IgD-negative memory B cell (primary cell): ENCODE measurements at regions not wholly inside any gene's neighbourhood (a gene's known extent, or its start where the extent isn't known, plus 50 kb on each side); places are given as distances from the start of the nearest gene placed in this dataset.

Experiments
- H3K27ac Mint-ChIP-seq, 3 donors: one replicate each; pipeline ENCODE4 v1.8.0; 2020 to 2022; ENCODE audit warnings: mild to moderate bottlenecking in 3 of 3, mixed read lengths in 3 of 3, moderate library complexity in 1 of 3
- H3K27me3 Mint-ChIP-seq: one replicate; pipeline ENCODE4 v1.8.0; 2021; ENCODE audit warnings: mixed read lengths
- H3K36me3 Mint-ChIP-seq: one replicate; pipeline ENCODE4 v1.8.0; 2020; ENCODE audit warnings: mild to moderate bottlenecking, mixed read lengths
- H3K4me1 Mint-ChIP-seq, 3 donors: one replicate each; pipeline ENCODE4 v1.8.0; 2020 to 2022; ENCODE audit warnings: mixed read lengths in 3 of 3, mild to moderate bottlenecking in 1 of 3
- H3K4me3 Mint-ChIP-seq, 4 donors: one replicate each; pipeline ENCODE4 v1.8.0; 2020 to 2022; ENCODE audit warnings: mild to moderate bottlenecking in 4 of 4, mixed read lengths in 4 of 4, moderate library complexity in 3 of 4
- H3K9me3 Mint-ChIP-seq, 3 donors: one replicate each; pipeline ENCODE4 v1.8.0; 2020 to 2021; ENCODE audit warnings: mixed read lengths in 3 of 3, mild to moderate bottlenecking in 1 of 3

- peaks cover 2 to 17% (median 5%) of the 10 kb centered on the region in 3 donors for H3K9me3 Mint-ChIP-seq
- peak overlapping the region in 1 of 4 donors; percentile 43 for H3K4me3 Mint-ChIP-seq
Observed at GRCh38 chr2:235390816-235391194, 103.0 kb upstream of the AGAP1 start.

GRCh38 chr2:235391921-235392615 is 101.8 kb upstream of the AGAP1 start:
- no peak overlapping the region for H3K27ac Mint-ChIP-seq
- peaks cover 2 to 17% (median 5%) of the 10 kb centered on the region in 3 donors for H3K9me3 Mint-ChIP-seq
- H3K36me3 Mint-ChIP-seq = no peaks in the 10 kb centered on the region
- no peak overlapping the region for H3K4me3 Mint-ChIP-seq
- H3K4me1 Mint-ChIP-seq = peaks cover 0 to 3% (median 0%) of the 10 kb centered on the region in 3 donors
- H3K27me3 Mint-ChIP-seq = peaks cover 1% of the 10 kb centered on the region

More at GRCh38 chr2:235390816-235391194, 103.0 kb upstream of the AGAP1 start:
- Mint-ChIP-seq H3K27me3 (peaks cover 1% of the 10 kb centered on the region), H3K4me1 (peaks cover 0 to 3% (median 0%) of the 10 kb centered on the region in 3 donors), H3K36me3 (no peaks in the 10 kb centered on the region), H3K27ac (no peak overlapping the region)

- H3K27ac Mint-ChIP-seq = no peak overlapping the region
- peak overlapping the region in 1 of 4 donors; percentile 16 for H3K4me3 Mint-ChIP-seq
- no peaks in the 10 kb centered on the region for H3K27me3 Mint-ChIP-seq
- H3K9me3 Mint-ChIP-seq = peaks cover 2 to 21% (median 3%) of the 10 kb centered on the region in 3 donors
- H3K36me3 Mint-ChIP-seq = no peaks in the 10 kb centered on the region
- H3K4me1 Mint-ChIP-seq = peaks cover 0 to 3% (median 0%) of the 10 kb centered on the region in 3 donors
Observed at GRCh38 chr2:235394278-235394828, 99.5 kb upstream of the AGAP1 start.

- Mint-ChIP-seq H3K9me3 (peaks cover 0 to 25% (median 4%) of the 10 kb centered on the region in 3 donors), H3K4me1 (no peaks in the 10 kb centered on the region), H3K27me3 (no peaks in the 10 kb centered on the region), H3K27ac (no peak overlapping the region), H3K4me3 (no peak overlapping the region), H3K36me3 (no peaks in the 10 kb centered on the region)
Observed at GRCh38 chr2:235396071-235396846, 97.6 kb upstream of the AGAP1 start.

- peaks cover 0 to 25% (median 4%) of the 10 kb centered on the region in 3 donors for H3K9me3 Mint-ChIP-seq
- no peak overlapping the region for H3K4me3 Mint-ChIP-seq
- no peaks in the 10 kb centered on the region for H3K4me1 Mint-ChIP-seq
- H3K27me3 Mint-ChIP-seq = no peaks in the 10 kb centered on the region
- no peaks in the 10 kb centered on the region for H3K36me3 Mint-ChIP-seq
- H3K27ac Mint-ChIP-seq = no peak overlapping the region
Observed at GRCh38 chr2:235398321-235398720, 95.5 kb upstream of the AGAP1 start.

- no peaks in the 10 kb centered on the region for H3K36me3 Mint-ChIP-seq
Observed at GRCh38 chr2:235399895-235400294, 93.9 kb upstream of the AGAP1 start.

GRCh38 chr2:235402422-235402821 is 91.4 kb upstream of the AGAP1 start:
- no peak overlapping the region for H3K27ac Mint-ChIP-seq
- no peak overlapping the region for H3K4me3 Mint-ChIP-seq
- no peaks in the 10 kb centered on the region for H3K27me3 Mint-ChIP-seq
- H3K36me3 Mint-ChIP-seq = peaks cover 1% of the 10 kb centered on the region
- no peaks in the 10 kb centered on the region for H3K4me1 Mint-ChIP-seq
- peaks cover 0 to 14% (median 4%) of the 10 kb centered on the region in 3 donors for H3K9me3 Mint-ChIP-seq

More at GRCh38 chr2:235399895-235400294, 93.9 kb upstream of the AGAP1 start:
- Mint-ChIP-seq H3K4me1 (no peaks in the 10 kb centered on the region), H3K27me3 (no peaks in the 10 kb centered on the region), H3K27ac (no peak overlapping the region), H3K9me3 (peaks cover 0 to 18% (median 4%) of the 10 kb centered on the region in 3 donors), H3K4me3 (no peak overlapping the region)

GRCh38 chr2:235405612-235406361 is 88.1 kb upstream of the AGAP1 start:
- H3K9me3 Mint-ChIP-seq = peaks cover 3 to 7% (median 4%) of the 10 kb centered on the region in 3 donors
- H3K27ac Mint-ChIP-seq = no peak overlapping the region
- H3K4me3 Mint-ChIP-seq = no peak overlapping the region
- no peaks in the 10 kb centered on the region for H3K27me3 Mint-ChIP-seq
- no peaks in the 10 kb centered on the region for H3K4me1 Mint-ChIP-seq
- H3K36me3 Mint-ChIP-seq = peaks cover 1% of the 10 kb centered on the region

GRCh38 chr2:235406430-235406829 is 87.4 kb upstream of the AGAP1 start:
- Mint-ChIP-seq H3K27ac (no peak overlapping the region), H3K4me1 (no peaks in the 10 kb centered on the region), H3K9me3 (peaks cover 2 to 6% (median 4%) of the 10 kb centered on the region in 3 donors), H3K4me3 (no peak overlapping the region), H3K27me3 (no peaks in the 10 kb centered on the region), H3K36me3 (peaks cover 1% of the 10 kb centered on the region)

GRCh38 chr2:235411905-235412485 is 81.8 kb upstream of the AGAP1 start:
- H3K27me3 Mint-ChIP-seq = no peaks in the 10 kb centered on the region
- H3K27ac Mint-ChIP-seq = no peak overlapping the region
- H3K9me3 Mint-ChIP-seq = peaks cover 2 to 6% (median 4%) of the 10 kb centered on the region in 3 donors
- no peaks in the 10 kb centered on the region for H3K36me3 Mint-ChIP-seq
- H3K4me1 Mint-ChIP-seq = no peaks in the 10 kb centered on the region
- no peak overlapping the region for H3K4me3 Mint-ChIP-seq

GRCh38 chr2:235413064-235413463 is 80.8 kb upstream of the AGAP1 start:
- H3K9me3 Mint-ChIP-seq = peaks cover 2 to 3% (median 2%) of the 10 kb centered on the region in 3 donors
- no peaks in the 10 kb centered on the region for H3K27me3 Mint-ChIP-seq
- no peak overlapping the region for H3K4me3 Mint-ChIP-seq
- no peaks in the 10 kb centered on the region for H3K36me3 Mint-ChIP-seq
- H3K4me1 Mint-ChIP-seq = no peaks in the 10 kb centered on the region
- H3K27ac Mint-ChIP-seq = no peak overlapping the region

GRCh38 chr2:235414422-235414821 is 79.4 kb upstream of the AGAP1 start:
- peaks cover 0 to 2% (median 1%) of the 10 kb centered on the region in 3 donors for H3K9me3 Mint-ChIP-seq
- no peak overlapping the region for H3K4me3 Mint-ChIP-seq
- H3K36me3 Mint-ChIP-seq = no peaks in the 10 kb centered on the region
- no peaks in the 10 kb centered on the region for H3K27me3 Mint-ChIP-seq
- H3K27ac Mint-ChIP-seq = no peak overlapping the region
- no peaks in the 10 kb centered on the region for H3K4me1 Mint-ChIP-seq

- no peaks in the 10 kb centered on the region for H3K4me1 Mint-ChIP-seq
- no peak overlapping the region for H3K27ac Mint-ChIP-seq
- H3K9me3 Mint-ChIP-seq = no peaks in the 10 kb centered on the region
- no peaks in the 10 kb centered on the region for H3K36me3 Mint-ChIP-seq
- no peaks in the 10 kb centered on the region for H3K27me3 Mint-ChIP-seq
- peak overlapping the region in 1 of 4 donors; percentile 34 for H3K4me3 Mint-ChIP-seq
Observed at GRCh38 chr2:235416858-235417499, 76.9 kb upstream of the AGAP1 start.

- H3K27me3 Mint-ChIP-seq = no peaks in the 10 kb centered on the region
- H3K36me3 Mint-ChIP-seq = no peaks in the 10 kb centered on the region
- H3K27ac Mint-ChIP-seq = no peak overlapping the region
- no peak overlapping the region for H3K4me3 Mint-ChIP-seq
- no peaks in the 10 kb centered on the region for H3K4me1 Mint-ChIP-seq
- H3K9me3 Mint-ChIP-seq = no peaks in the 10 kb centered on the region
Observed at GRCh38 chr2:235418918-235419317, 74.9 kb upstream of the AGAP1 start.
